ENCODE measurements at regions not wholly inside any gene's neighbourhood (a gene's known extent, or its start where the extent isn't known, plus 50 kb on each side); places are given as distances from the start of the nearest gene placed in this dataset.
"Not testable (repeated sequence)": the region's sequence is repeated elsewhere in the genome, so short reads cannot be mapped to it uniquely, and the experiment has no call there.

DNA sequence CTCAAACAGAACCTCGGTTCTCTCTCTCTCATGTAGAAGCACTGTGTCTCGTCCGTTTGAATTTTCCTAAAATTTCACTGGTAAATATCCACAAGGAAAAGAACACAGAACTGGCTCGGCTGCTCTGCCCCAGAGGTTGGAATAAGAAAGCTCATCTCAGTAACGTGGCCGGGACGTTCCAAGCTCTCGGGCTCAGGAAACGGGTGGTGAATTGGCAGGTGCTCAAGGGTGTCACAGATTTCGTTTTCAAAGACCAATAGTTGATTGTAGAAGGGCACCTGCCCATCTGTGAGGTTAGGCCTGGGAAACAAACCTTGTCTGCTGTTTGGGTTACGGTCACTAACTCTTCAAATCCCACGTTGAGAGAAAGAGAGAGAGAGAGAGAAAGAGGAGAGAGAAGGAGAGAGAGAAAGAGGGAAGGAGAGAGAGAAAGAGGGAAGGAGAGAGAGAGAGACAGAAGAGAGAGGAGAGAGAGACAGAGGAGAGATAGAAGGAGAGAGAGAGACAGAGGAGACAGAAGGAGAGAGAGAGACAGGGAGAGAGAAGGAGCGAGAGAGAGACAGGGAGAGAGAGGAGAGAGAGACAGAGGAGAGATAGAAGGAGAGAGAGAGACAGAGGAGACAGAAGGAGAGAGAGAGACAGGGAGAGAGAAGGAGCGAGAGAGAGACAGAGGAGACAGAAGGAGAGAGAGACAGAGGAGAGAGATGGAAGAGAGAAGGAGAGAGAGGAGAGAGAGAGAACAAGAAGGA, 106.6 kb downstream of the CRLF2 start:
- H3K4me3 ChIP-seq (ENCODE audit: low read depth, low read length), result no peak overlapping the region
- H3K36me3 ChIP-seq (ENCODE audit: control insufficient read depth, insufficient read depth, low read length), result no peaks in the 10 kb centered on the region
- no peak for DNase-seq (ENCODE audit: low read depth)
- TF ChIP-seq, protein P1, sequence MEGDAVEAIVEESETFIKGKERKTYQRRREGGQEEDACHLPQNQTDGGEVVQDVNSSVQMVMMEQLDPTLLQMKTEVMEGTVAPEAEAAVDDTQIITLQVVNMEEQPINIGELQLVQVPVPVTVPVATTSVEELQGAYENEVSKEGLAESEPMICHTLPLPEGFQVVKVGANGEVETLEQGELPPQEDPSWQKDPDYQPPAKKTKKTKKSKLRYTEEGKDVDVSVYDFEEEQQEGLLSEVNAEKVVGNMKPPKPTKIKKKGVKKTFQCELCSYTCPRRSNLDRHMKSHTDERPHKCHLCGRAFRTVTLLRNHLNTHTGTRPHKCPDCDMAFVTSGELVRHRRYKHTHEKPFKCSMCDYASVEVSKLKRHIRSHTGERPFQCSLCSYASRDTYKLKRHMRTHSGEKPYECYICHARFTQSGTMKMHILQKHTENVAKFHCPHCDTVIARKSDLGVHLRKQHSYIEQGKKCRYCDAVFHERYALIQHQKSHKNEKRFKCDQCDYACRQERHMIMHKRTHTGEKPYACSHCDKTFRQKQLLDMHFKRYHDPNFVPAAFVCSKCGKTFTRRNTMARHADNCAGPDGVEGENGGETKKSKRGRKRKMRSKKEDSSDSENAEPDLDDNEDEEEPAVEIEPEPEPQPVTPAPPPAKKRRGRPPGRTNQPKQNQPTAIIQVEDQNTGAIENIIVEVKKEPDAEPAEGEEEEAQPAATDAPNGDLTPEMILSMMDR (IDR thresholded peaks at IDR 0.05; ENCODE audit: insufficient read depth, low read length, poor library complexity, severe bottlenecking), result no peak
- no peaks in the 10 kb centered on the region for H3K27me3 ChIP-seq (ENCODE audit: control insufficient read depth, insufficient read depth, low read length)

DNA sequence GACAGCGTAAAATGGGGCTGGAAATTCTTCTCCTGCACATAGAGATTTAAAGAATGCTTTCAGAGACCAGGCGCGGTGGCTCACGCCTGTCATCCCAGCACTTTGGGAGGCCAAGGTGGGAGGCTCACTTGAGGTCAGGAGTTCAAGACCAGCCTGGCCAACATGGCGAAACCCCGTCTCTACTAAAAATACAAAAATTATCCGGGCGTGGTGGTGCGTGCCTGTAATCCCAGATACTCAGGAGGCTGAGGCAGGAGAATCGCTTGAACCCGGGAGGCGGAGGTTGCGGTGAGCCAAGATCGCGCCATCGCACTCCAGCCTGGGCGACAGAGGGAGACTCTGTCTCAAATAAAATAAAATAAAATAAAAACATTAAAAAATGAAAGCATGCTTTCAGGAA, 107.4 kb downstream of the CRLF2 start:
- not testable (repeated sequence) for DNase-seq (ENCODE audit: low read depth); H3K36me3 ChIP-seq (ENCODE audit: control insufficient read depth, insufficient read depth, low read length); H3K4me3 ChIP-seq (ENCODE audit: low read depth, low read length); H3K27me3 ChIP-seq (ENCODE audit: control insufficient read depth, insufficient read depth, low read length)

DNA sequence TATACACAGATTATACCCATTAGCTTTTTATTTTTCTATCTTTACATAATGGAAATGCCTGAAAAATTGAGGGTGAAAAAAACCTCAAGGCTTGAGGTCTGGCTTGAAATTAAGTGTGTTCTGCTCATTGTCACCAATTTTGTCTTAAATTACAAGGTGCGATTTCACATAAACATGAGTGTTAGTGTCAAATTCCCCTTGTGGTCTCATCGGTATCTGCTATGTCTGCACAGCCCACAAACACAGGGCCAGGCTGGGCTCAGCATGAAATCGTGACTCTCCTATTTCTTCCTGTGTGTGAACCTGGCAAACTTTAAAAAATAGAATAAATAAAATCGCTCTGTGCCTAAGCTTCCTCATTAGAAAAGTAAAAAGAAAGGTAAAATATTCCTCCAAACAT, 109.1 kb downstream of the CRLF2 start:
- no peak for DNase-seq (ENCODE audit: low read depth)
- H3K27me3 ChIP-seq (ENCODE audit: control insufficient read depth, insufficient read depth, low read length), result no peaks in the 10 kb centered on the region
- no peak overlapping the region for H3K4me3 ChIP-seq (ENCODE audit: low read depth, low read length)
- H3K36me3 ChIP-seq (ENCODE audit: control insufficient read depth, insufficient read depth, low read length), result no peaks in the 10 kb centered on the region
- TF ChIP-seq, protein P1 (IDR thresholded peaks at IDR 0.05; ENCODE audit: insufficient read depth, low read length, poor library complexity, severe bottlenecking), result no peak

DNA sequence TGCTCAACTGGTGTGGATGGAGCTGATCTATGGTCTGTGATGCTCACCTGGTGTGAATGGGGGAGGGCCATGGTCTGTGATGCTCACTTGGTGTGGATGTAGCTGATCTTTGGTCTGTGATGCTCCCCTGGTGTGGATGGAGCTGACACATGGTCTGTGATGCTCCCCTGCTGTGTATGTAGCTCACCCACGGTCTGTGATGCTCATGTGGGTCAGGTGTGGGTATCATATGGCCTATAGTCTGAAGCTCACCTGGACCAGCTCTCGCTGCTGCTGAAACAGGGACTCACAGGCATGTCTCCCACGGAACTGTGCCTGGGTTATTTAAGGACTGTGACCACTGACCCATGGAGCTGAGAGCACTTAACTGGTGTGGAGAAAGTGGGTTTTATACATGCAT, 109.7 kb downstream of the CRLF2 start:
- no peak overlapping the region for H3K4me3 ChIP-seq (ENCODE audit: low read depth, low read length)
- H3K27me3 ChIP-seq (ENCODE audit: control insufficient read depth, insufficient read depth, low read length), result no peaks in the 10 kb centered on the region
- H3K36me3 ChIP-seq (ENCODE audit: control insufficient read depth, insufficient read depth, low read length), result no peaks in the 10 kb centered on the region
- DNase-seq (ENCODE audit: low read depth), result no peak
- TF ChIP-seq, protein P1 (IDR thresholded peaks at IDR 0.05; ENCODE audit: insufficient read depth, low read length, poor library complexity, severe bottlenecking), result no peak

DNA sequence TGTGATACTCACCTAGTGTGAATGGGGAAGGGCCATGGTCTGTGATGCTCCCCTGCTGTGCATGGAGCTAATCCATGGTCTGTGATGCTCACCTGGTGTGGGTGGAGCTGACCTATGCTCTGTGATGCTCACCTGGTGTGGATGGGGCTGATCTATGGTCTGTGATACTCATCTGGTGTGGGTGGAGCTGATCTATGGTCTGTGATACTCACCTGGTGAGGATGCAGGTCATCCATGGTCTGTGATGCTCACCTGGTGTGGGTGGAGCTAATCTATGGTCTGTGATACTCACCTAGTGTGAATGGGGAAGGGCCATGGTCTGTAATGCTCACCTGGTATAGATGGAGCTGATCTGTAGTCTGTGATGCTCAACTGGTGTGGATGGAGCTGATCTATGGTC, 110.2 kb downstream of the CRLF2 start:
- H3K27me3 ChIP-seq (ENCODE audit: control insufficient read depth, insufficient read depth, low read length); H3K4me3 ChIP-seq (ENCODE audit: low read depth, low read length); DNase-seq (ENCODE audit: low read depth); H3K36me3 ChIP-seq (ENCODE audit: control insufficient read depth, insufficient read depth, low read length): not testable (repeated sequence)

DNA sequence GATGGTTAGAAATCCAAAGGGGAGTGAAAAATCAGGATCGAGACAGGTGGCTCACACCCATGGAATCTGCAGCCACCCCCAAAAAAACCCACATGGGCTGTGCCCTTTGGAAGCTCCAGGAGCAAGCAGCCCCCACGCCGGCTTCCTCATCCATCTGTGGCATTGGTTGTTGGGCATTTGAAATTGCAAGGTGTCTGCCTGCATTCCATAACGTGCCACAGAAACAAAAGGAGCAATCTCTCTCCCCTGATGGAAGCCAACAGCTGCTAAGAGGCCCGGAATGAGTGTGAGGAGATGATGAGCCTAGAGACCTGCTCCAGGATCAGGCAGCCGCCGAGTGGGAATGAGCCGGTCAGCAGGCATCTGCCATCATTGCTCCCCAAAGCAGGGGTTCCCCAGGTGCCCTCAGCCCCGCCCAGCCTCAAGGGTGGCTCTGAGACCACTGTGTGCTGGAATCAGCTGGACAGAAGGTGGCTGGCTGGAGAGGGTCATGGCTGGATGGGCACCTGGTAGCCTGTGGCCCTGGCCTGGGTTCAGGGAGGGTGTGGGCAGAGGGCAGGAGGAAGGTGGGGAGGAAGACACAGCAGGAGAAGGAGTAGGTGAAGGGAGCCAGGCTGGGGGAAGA, 113.2 kb downstream of the CRLF2 start:
- TF ChIP-seq, protein P1 (IDR thresholded peaks at IDR 0.05; ENCODE audit: insufficient read depth, low read length, poor library complexity, severe bottlenecking), result no peak
- Histone ChIP-seq H3K4me3 (ENCODE audit: low read depth, low read length) (no peak overlapping the region), H3K27me3 (ENCODE audit: control insufficient read depth, insufficient read depth, low read length) (no peaks in the 10 kb centered on the region), H3K36me3 (ENCODE audit: control insufficient read depth, insufficient read depth, low read length) (no peaks in the 10 kb centered on the region)
- DNase-seq (ENCODE audit: low read depth), result no peak

DNA sequence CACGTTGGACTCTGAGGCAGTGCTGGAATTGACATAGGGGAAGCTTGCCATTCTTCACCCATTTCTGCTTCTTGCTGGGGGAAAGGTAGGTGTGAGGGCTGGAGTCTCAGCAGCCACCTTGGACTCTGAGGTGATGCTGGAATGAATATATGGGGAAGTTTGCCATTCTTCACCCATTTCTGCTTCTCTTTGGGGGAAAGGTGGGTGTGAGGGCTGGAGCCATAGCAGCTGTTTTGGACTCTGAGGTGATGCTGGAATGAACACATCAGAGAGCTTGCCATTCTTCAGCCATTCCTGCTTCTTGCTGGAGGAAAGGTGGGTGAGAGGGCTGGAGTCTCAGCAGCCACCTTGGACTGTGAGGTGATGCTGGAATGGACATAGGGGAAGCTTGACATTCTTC, 115.1 kb downstream of the CRLF2 start:
- Histone ChIP-seq H3K4me3 (ENCODE audit: low read depth, low read length) (no peak overlapping the region), H3K27me3 (ENCODE audit: control insufficient read depth, insufficient read depth, low read length) (no peaks in the 10 kb centered on the region), H3K36me3 (ENCODE audit: control insufficient read depth, insufficient read depth, low read length) (no peaks in the 10 kb centered on the region)
- DNase-seq (ENCODE audit: low read depth), result no peak
- TF ChIP-seq, protein P1 (IDR thresholded peaks at IDR 0.05; ENCODE audit: insufficient read depth, low read length, poor library complexity, severe bottlenecking), result no peak
